GM19438 (cell line): ENCODE measurements at regions not wholly inside any gene's neighbourhood (a gene's known extent, or its start where the extent isn't known, plus 50 kb on each side); places are given as distances from the start of the nearest gene placed in this dataset.

Experiments used
- ATAC-seq: cut with Tn5 transposase; IDR thresholded peaks from one replicate; pipeline ENCODE4 v1.9.1; 2021; ENCODE audit warnings: low read depth; ENCODE audit not compliant: unreplicated experiment

DNA sequence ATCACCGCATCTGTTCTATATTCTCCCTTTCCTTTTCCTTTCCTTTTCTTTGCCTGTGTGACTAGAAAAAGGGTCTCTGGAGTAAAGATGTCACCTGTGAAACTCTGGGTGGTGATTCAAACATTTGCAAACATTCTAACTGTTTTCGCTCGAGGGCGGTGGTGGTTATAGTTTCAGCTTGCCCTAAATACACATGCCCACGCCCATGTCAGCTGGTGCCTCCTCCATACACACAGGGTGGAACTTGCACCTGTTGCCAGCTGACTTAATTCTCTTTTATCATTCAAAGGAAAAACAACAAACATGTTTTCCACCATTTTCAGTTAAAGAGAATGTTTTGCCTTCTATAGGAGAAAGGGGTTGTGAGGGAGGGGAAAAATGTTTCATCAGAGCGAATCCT is 381.9 kb upstream of the ARID1B start:
- peak; percentile 57 for ATAC-seq

DNA sequence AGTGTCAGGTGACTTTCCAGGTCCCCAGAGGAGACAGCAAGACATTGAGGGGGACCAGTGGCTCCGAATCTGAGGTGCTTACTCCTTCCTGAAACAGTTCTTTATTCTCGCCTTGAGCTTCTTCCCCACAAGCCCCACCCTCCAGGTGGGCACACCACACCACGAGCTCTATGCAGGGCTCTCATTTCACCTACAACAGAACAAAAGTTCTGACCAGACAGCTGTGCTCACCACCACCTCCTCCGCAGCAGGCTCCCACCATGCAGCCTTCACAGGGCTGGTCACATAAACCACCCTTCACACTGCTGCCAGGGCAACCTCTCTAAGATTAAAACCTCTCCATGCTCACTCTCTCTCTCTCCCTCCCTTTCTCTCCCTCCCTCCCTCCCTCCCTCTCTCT is 384.5 kb upstream of the ARID1B start:
- ATAC-seq: no peak

- no peak for ATAC-seq
These were observed 385.2 kb upstream of the ARID1B start for GRCh38 chr6:156391977-156392376.

DNA sequence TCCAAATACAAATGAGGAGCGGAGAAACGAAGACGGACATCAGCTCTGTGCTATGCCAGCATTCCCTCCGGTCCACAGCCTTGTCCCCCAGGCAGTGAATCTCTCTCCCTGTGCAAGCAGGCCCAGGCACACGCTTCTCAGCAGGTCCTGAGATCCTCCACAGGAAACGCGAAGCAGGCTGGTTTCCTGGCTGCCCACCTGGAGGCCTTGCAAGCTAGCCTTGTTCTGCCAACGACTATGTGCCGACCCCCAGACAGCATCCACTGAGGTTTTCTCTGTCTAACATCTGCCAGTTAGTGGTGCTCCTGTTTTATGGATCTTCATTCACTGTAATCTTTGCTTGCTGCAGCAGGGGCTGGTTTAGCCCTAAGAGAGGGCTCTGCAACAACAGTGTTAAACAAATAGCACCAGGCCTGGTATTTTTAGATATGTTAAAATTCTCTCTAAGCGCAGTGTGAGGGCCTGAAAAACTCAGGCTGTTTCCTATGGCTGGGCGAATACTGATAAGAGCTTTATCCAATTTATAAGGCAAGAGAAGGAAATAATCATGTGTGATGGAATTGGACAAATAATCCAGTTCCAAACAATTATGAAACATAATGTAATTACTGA is 386.0 kb upstream of the ARID1B start:
- ATAC-seq: no peak

GRCh38 chr6:156390621-156391020 is 386.6 kb upstream of the ARID1B start:
- ATAC-seq: no peak

- no peak for ATAC-seq
These were observed 387.9 kb upstream of the ARID1B start for GRCh38 chr6:156389296-156389695.

GRCh38 chr6:156387472-156387871 is 389.7 kb upstream of the ARID1B start:
- ATAC-seq: no peak

- ATAC-seq: no peak
These were observed 394.1 kb upstream of the ARID1B start for GRCh38 chr6:156383059-156383458.

GRCh38 chr6:156379392-156380289 is 397.5 kb upstream of the ARID1B start:
- no peak for ATAC-seq

GRCh38 chr6:156378853-156379252 is 398.3 kb upstream of the ARID1B start:
- ATAC-seq: no peak

GRCh38 chr6:156376091-156376490 is 401.1 kb upstream of the ARID1B start:
- ATAC-seq: no peak

DNA sequence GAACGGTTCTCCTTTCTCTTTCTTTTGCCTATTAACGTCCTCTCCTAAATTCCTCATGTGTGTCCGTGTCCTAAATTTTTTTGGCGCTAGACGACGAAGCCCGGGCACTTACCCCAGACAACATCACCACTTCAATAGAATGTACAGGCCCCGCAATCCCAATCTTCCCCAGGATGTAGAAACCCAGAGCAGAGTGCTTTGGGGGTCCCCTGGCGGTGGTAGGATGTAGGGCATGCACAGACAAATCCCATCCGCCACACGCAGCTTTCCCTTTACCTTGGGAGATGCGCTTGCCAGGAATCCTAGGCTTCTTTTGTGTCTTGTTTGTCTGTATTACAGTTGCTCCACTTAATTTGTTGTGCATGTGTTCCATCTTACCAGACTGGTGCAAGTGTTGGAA is 417.3 kb upstream of the ARID1B start:
- ATAC-seq: no peak

- ATAC-seq: no peak
These were observed 424.3 kb upstream of the ARID1B start for GRCh38 chr6:156352861-156353260.

GRCh38 chr6:156351346-156351966 is 425.7 kb upstream of the ARID1B start:
- ATAC-seq: no peak

DNA sequence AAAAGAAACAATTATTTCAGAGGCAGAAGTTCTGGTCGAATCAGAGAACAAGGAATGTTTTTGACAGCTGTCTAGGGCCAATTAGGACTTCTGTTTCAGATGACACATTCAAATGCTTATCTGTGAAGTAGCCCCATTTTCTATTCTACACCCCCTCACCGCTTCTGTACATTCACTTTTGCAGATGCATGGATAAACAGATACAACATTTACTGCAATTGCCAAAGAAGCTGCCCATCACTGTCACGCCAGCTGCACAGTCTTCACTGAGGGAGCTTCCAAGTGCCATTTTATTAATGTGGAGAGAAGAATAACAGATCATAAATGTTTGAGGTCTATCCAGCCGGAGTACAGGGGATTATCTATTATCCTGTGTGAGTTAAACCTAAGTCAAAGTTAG is 426.8 kb upstream of the ARID1B start:
- no peak for ATAC-seq

DNA sequence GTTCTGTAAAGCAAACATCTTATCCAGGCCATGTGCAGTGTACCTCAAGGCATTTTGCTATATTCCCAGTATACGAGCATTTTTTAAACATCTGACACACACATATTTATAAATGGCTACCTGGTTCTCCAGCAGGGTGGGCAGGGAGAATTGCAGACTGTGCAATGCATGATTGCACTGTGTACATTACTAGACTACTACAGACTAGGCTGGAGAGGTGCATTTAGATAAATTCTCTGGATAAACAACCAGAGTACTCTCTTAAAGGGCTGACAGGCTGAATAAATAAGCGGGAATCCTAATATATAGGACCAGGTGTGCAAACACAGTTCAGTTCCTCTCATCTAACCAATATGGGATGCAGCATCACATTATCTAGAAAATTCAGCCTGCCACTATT is 428.3 kb upstream of the ARID1B start:
- ATAC-seq: no peak

- no peak for ATAC-seq
These were observed 428.8 kb upstream of the ARID1B start for GRCh38 chr6:156348424-156348823.

- no peak for ATAC-seq
These were observed 429.5 kb upstream of the ARID1B start for GRCh38 chr6:156347656-156348055.

GRCh38 chr6:156347246-156347645 is 429.9 kb upstream of the ARID1B start:
- ATAC-seq: no peak

DNA sequence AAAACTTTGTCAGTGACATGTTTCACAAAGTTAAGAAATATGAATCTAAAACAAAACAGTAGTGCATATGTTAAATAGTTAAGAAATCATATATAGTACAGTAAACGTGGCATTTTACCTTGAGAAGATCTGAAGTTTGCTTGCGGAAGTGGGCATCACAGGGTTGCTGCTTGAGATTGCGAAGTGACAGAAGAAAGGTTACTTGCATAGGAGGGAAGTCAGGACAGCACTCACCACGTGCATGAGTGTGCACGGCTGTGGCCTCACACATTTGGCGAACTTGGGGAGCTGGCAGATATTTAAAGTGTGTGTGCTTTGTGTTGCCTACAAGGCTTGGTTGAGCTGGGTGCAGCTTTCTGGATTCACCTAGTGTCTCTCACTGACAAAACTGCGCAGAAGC is 431.5 kb upstream of the ARID1B start:
- no peak for ATAC-seq

DNA sequence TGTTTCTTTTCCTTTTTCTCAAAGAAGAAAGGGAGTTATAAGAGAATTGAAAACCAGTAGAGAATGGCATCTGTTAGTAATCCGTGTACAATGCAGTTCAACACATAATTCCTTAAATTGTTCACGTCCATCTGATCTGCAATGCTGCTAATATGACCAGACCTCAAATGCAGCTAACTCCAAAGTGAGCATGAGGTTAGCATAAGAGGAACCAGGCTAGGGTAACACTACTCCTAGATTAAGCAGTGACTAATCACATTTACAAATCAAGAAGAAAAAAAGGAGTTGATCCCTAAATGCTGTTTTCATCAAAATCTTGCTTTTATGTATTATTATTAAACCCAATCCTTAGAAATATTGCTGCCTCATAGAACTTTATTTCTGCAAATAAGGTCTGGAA is 432.7 kb upstream of the ARID1B start:
- no peak for ATAC-seq

DNA sequence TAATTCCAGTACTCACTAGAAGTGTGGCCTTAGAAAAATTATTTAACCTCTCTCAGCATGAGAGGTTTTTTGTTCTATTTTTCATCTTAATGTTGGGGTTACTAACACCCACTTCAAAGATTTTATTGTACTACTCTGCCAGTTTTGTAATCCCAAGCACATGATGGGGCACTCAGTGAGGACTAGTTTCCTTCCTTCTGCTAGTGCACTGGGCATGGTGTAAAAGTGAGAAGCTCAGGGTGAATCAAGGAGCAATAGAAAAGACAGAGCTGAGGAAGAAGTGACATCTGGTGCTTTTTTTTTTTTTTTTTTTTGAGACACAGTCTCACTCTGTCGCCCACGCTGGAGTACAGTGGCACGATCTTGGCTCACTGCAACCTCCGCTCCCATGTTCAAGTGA is 439.4 kb upstream of the ARID1B start:
- no peak for ATAC-seq
